ENCODE measurements at regions not wholly inside any gene's neighbourhood (a gene's known extent, or its start where the extent isn't known, plus 50 kb on each side); places are given as distances from the start of the nearest gene placed in this dataset.

- Histone ChIP-seq H3K27me3 (peaks cover 6 to 37% of the 10 kb centered on the region in 2 donors), H3K9me3 (no peaks in the 10 kb centered on the region), H3K36me3 (no peaks in the 10 kb centered on the region), H3K4me3 (no peak overlapping the region), H3K4me1 (peaks cover 12 to 15% of the 10 kb centered on the region in 2 donors), H3K27ac (peak overlapping the region in 1 of 2 donors; percentile 1)
- no peak for DNase-seq
- intact Hi-C loops (cut with DNase I), result no loop called here
- ATAC-seq, result no peak
- TF ChIP-seq, protein P1, sequence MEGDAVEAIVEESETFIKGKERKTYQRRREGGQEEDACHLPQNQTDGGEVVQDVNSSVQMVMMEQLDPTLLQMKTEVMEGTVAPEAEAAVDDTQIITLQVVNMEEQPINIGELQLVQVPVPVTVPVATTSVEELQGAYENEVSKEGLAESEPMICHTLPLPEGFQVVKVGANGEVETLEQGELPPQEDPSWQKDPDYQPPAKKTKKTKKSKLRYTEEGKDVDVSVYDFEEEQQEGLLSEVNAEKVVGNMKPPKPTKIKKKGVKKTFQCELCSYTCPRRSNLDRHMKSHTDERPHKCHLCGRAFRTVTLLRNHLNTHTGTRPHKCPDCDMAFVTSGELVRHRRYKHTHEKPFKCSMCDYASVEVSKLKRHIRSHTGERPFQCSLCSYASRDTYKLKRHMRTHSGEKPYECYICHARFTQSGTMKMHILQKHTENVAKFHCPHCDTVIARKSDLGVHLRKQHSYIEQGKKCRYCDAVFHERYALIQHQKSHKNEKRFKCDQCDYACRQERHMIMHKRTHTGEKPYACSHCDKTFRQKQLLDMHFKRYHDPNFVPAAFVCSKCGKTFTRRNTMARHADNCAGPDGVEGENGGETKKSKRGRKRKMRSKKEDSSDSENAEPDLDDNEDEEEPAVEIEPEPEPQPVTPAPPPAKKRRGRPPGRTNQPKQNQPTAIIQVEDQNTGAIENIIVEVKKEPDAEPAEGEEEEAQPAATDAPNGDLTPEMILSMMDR (IDR thresholded peaks at IDR 0.05), result no peak
These were observed 121.0 kb upstream of the HAAO start for GRCh38 chr2:42913280-42913878.

DNA sequence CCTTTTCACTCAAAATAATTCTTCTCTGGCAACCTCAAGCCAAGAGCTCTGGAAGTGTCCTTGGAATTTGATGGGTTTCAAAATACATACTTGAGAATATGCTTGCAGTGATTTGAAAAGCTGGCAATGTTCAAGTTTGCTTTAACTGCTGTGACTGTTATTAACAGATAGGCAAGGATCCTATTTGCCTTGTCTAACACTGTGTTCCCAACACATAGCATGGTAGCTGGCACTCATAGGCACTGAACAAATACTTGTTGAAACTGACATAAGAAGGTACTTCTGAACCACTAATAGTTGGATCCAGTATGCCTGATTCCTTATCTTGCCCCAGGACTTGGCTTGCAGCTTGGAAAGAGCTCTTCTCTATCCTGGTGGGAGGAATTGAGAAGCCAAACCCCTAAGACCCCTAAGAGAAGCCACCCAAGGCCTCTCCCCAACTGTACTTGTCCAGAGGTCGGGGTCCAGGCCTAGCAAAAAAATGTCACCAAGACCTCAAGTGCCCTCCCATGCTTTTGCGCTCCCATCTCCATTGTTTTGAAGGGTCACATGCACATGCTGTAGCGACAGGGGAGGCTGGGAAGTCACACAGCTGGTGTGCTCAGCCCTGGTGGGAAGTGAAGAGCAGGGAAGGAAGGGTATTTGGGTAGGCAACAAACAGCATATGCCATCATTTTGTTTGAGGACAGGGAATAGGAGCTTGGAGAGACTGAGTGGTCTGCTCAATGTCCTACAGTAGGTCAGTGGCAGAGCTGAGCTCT lies 118.4 kb upstream of the HAAO start:
- Histone ChIP-seq H3K4me3 (no peak overlapping the region), H3K9me3 (no peaks in the 10 kb centered on the region), H3K4me1 (peaks cover 21 to 36% of the 10 kb centered on the region in 2 donors), H3K27me3 (peaks cover 9 to 49% of the 10 kb centered on the region in 2 donors), H3K36me3 (no peaks in the 10 kb centered on the region), H3K27ac (no peak overlapping the region)
- intact Hi-C loops (cut with DNase I), result no loop called here
- no peak for DNase-seq
- TF ChIP-seq, protein P1 (IDR thresholded peaks at IDR 0.05), result no peak
- ATAC-seq, result peak; percentile 87

GRCh38 chr2:42909966-42910365 lies 117.6 kb upstream of the HAAO start:
- TF ChIP-seq, protein P1 (IDR thresholded peaks at IDR 0.05), result no peak
- H3K27ac ChIP-seq, result no peak overlapping the region
- H3K27me3 ChIP-seq, result peaks cover 10 to 54% of the 10 kb centered on the region in 2 donors
- H3K36me3 ChIP-seq, result no peaks in the 10 kb centered on the region
- H3K4me1 ChIP-seq, result peaks cover 29 to 42% of the 10 kb centered on the region in 2 donors
- DNase-seq (no peak), ATAC-seq (no peak)
- intact Hi-C loops (cut with DNase I), result no loop called here
- H3K9me3 ChIP-seq, result no peaks in the 10 kb centered on the region
- H3K4me3 ChIP-seq, result no peak overlapping the region

DNA sequence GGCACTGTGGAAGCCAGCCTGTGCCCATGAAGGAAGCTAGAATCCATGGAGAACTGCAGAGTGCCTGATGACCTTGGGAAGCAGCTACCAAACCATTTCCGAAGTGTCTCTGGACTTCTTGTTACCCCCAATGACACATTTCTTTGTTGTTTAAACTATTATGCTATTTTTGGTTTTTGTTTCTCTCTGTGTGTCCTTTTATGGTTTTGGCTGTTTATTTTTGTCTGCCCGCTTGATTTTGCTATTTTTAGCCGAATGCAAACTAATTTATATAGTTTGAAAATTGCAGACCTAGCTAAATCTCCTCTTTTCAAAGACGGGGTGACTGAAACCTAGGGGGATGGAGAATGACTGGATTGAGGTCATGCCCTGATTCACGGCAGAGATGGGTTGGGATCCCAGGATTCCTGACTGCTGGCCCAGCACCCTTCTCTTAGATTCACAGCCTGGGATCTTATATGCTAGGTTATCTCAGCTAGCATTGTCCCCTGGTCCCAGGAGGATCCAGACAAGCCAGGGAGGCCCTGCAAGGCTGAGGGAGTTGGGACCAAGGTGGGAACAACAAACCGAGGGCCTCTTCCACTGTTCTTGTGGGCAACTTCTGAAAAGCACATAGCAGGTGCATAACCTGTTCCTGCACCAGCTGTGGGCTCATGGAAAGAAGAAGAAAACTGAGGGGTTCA lies 116.3 kb upstream of the HAAO start:
- intact Hi-C loops (cut with DNase I), result no loop called here
- no peak for ATAC-seq
- TF ChIP-seq, protein P1 (IDR thresholded peaks at IDR 0.05), result no peak
- Histone ChIP-seq H3K27me3 (peaks cover 7 to 64% of the 10 kb centered on the region in 2 donors), H3K27ac (peak overlapping the region in 1 of 2 donors; percentile 76), H3K36me3 (no peaks in the 10 kb centered on the region), H3K4me1 (peaks cover 29 to 42% of the 10 kb centered on the region in 2 donors), H3K9me3 (no peaks in the 10 kb centered on the region), H3K4me3 (no peak overlapping the region)
- DNase-seq, result no peak

DNA sequence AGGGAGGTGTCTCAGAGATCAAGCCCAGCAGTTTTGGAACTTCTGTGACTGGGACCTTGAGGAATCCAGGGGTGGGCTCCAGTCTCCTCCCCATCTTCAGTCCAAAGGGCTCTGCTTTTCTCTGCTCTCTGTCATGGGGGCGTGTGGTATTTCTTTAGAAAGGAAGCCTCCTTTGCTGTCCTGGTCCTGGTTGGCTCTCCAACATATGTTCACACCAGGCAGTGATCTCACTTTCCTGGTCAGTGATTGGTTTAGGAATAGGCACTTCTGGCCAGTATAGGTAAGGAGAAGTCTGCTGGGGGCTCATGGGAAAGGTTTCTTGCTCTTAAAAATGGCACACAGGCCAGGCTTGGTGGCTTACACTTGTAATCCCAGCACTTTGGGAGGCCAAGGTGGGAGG lies 115.5 kb upstream of the HAAO start:
- intact Hi-C loops (cut with DNase I), result no loop called here
- no peaks in the 10 kb centered on the region for H3K36me3 ChIP-seq
- H3K9me3 ChIP-seq, result no peaks in the 10 kb centered on the region
- peaks cover 29 to 42% of the 10 kb centered on the region in 2 donors for H3K4me1 ChIP-seq
- DNase-seq (no peak), ATAC-seq (no peak)
- peak overlapping the region in 1 of 2 donors; percentile 76 for H3K27ac ChIP-seq
- no peak overlapping the region for H3K4me3 ChIP-seq
- H3K27me3 ChIP-seq, result peaks cover 7 to 69% of the 10 kb centered on the region in 2 donors
- TF ChIP-seq, protein P1 (IDR thresholded peaks at IDR 0.05), result no peak
